ENCODE measurements at regions not wholly inside any gene's neighbourhood (a gene's known extent, or its start where the extent isn't known, plus 50 kb on each side); places are given as distances from the start of the nearest gene placed in this dataset.
"Not testable (repeated sequence)": the region's sequence is repeated elsewhere in the genome, so short reads cannot be mapped to it uniquely, and the experiment has no call there.

GRCh38 chr15:24150542-24150941 lies 463.4 kb upstream of the NDN start:
- DNase-seq (ENCODE audit: low read depth), result no peak

GRCh38 chr15:24158306-24158705 lies 471.2 kb upstream of the NDN start:
- not testable (repeated sequence) for DNase-seq (ENCODE audit: low read depth)

GRCh38 chr15:24165512-24165911 lies 478.4 kb upstream of the NDN start:
- DNase-seq (ENCODE audit: low read depth), result not testable (repeated sequence)

- DNase-seq (ENCODE audit: low read depth), result not testable (repeated sequence)
Measured at GRCh38 chr15:24202297-24202696, 473.3 kb upstream of the NPAP1 start.

- not testable (repeated sequence) for DNase-seq (ENCODE audit: low read depth)
Measured at GRCh38 chr15:24211742-24212476, 463.7 kb upstream of the NPAP1 start.

- DNase-seq (ENCODE audit: low read depth), result no peak
Measured at GRCh38 chr15:24223739-24224138, 451.8 kb upstream of the NPAP1 start.

- no peak for DNase-seq (ENCODE audit: low read depth)
Measured at GRCh38 chr15:24224161-24224560, 451.4 kb upstream of the NPAP1 start.

- not testable (repeated sequence) for DNase-seq (ENCODE audit: low read depth)
Measured at GRCh38 chr15:24228922-24229321, 446.7 kb upstream of the NPAP1 start.

GRCh38 chr15:24233134-24233533 lies 442.4 kb upstream of the NPAP1 start:
- DNase-seq (ENCODE audit: low read depth), result not testable (repeated sequence)

GRCh38 chr15:24240580-24240979 lies 435.0 kb upstream of the NPAP1 start:
- not testable (repeated sequence) for DNase-seq (ENCODE audit: low read depth)

- DNase-seq (ENCODE audit: low read depth), result not testable (repeated sequence)
Measured at GRCh38 chr15:24259106-24259505, 416.5 kb upstream of the NPAP1 start.

GRCh38 chr15:24260407-24260806 lies 415.2 kb upstream of the NPAP1 start:
- not testable (repeated sequence) for DNase-seq (ENCODE audit: low read depth)

GRCh38 chr15:24260854-24261253 lies 414.7 kb upstream of the NPAP1 start:
- DNase-seq (ENCODE audit: low read depth), result not testable (repeated sequence)

- not testable (repeated sequence) for DNase-seq (ENCODE audit: low read depth)
Measured at GRCh38 chr15:24268536-24269165, 406.9 kb upstream of the NPAP1 start.

- no peak for DNase-seq (ENCODE audit: low read depth)
Measured at GRCh38 chr15:24269166-24269571, 406.4 kb upstream of the NPAP1 start.

GRCh38 chr15:24269923-24270322 lies 405.7 kb upstream of the NPAP1 start:
- no peak for DNase-seq (ENCODE audit: low read depth)

GRCh38 chr15:24271496-24272244 lies 403.9 kb upstream of the NPAP1 start:
- DNase-seq (ENCODE audit: low read depth), result not testable (repeated sequence)

- DNase-seq (ENCODE audit: low read depth), result no peak
Measured at GRCh38 chr15:24292837-24293236, 382.7 kb upstream of the NPAP1 start.

GRCh38 chr15:24300804-24301368 lies 374.7 kb upstream of the NPAP1 start:
- DNase-seq (ENCODE audit: low read depth), result not testable (repeated sequence)

GRCh38 chr15:24301999-24302398 lies 373.6 kb upstream of the NPAP1 start:
- not testable (repeated sequence) for DNase-seq (ENCODE audit: low read depth)

- not testable (repeated sequence) for DNase-seq (ENCODE audit: low read depth)
Measured at GRCh38 chr15:24304747-24305146, 370.8 kb upstream of the NPAP1 start.

GRCh38 chr15:24305643-24306042 lies 369.9 kb upstream of the NPAP1 start:
- DNase-seq (ENCODE audit: low read depth), result not testable (repeated sequence)

Measured in RPMI7951 (cell line).